Suppressor macrophage treated with lipopolysaccharide for 4 hours (primary cell): ENCODE measurements at regions not wholly inside any gene's neighbourhood (a gene's known extent, or its start where the extent isn't known, plus 50 kb on each side); places are given as distances from the start of the nearest gene placed in this dataset.
"Not testable (repeated sequence)": the region's sequence is repeated elsewhere in the genome, so short reads cannot be mapped to it uniquely, and the experiment has no call there.

Experiments
- DNase-seq: peaks from one replicate; pipeline ENCODE4 v3.0.0-alpha.2; 2020

- no peak for DNase-seq
Observed at GRCh38 chr4:138485498-138485897, 243.3 kb upstream of the SLC7A11 start.

- no peak for DNase-seq
Observed at GRCh38 chr4:138475116-138475515, 233.0 kb upstream of the SLC7A11 start.

- no peak for DNase-seq
Observed at GRCh38 chr4:138473339-138473738, 231.2 kb upstream of the SLC7A11 start.

DNA sequence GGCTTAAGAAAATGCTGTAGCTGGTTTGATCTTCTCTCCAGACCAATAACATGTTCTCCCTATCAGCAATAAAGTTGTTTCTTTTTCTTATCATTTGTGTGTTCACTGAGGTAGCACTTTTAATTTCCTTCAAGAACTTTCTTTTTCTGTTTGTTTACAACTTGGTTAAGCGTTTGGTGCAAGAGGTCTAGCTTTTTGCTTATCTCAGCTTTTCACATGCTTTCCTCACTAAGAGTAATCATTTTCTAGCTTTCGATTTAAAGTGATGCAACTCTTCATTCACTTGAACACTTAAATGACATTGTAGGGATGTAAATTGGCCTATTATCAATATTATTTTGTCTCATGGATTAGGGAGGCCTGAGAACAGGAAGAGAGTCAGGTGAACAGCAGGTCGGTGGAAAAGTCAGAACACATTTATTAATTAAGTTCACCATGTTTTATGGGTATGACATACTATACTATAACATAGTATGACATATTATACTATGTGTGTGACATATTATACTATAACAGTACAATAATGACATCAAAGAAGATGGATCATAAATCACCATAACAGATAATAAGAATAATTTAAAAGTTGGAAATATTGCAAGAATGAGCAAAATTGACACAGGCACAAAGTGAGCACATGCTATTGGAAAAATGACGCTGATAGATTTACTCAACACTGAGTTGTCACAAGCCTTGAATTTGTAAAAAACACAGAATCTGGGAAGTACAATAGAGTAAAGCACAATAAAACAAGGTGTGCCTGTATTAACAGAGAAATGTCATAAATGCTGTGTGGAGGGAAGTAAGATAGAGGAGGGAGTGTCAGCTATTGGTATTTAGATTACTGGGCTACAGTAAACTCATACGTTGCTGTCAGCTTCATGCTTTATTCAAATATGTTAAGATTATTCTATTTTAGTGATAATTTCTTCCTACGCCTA lies 218.6 kb upstream of the SLC7A11 start:
- peak; percentile 12 for DNase-seq

DNA sequence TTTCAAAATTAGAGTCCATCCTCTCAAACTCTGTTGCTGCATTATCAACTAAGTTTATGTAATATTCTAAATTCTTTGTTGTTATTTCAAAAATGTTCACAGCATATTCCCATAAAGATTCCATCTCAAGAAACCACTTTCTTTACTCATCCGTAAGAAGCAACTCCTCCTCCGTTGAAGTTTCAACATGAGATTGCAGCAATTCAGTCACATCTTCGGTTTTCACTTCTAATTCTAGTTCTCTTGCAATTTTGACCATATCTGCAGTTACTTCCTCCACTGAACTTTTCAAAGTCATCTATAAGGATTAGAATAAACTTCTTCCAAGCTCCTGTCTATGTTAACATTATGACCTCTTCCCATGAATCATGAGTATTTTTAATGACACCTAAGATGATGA lies 216.6 kb upstream of the SLC7A11 start:
- peak; percentile 62 for DNase-seq

GRCh38 chr4:138456349-138456748 lies 214.2 kb upstream of the SLC7A11 start:
- not testable (repeated sequence) for DNase-seq

DNA sequence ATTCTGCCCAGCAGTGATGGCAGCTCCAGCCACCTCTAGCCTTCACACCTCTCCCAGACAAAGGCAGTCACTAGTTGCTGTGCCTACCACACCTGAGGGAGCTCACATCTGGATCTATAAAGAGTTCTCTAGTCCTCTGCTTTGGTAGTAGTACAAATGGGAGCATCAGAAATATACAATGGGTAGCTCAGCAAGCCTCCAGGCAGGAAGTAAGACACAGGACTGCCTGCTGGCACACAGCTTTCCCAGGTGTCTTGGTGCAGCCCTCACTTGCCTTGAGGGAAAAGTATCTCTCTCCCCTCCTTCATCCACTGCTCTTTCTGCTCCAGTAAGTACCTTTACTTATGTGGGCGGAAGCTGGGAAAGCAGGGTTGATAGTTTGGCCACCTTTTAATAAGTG lies 212.9 kb upstream of the SLC7A11 start:
- no peak for DNase-seq

- peak; percentile 48 for DNase-seq
Observed at GRCh38 chr4:138452826-138453225, 210.7 kb upstream of the SLC7A11 start.

- no peak for DNase-seq
Observed at GRCh38 chr4:138451276-138451663, 209.1 kb upstream of the SLC7A11 start.

DNA sequence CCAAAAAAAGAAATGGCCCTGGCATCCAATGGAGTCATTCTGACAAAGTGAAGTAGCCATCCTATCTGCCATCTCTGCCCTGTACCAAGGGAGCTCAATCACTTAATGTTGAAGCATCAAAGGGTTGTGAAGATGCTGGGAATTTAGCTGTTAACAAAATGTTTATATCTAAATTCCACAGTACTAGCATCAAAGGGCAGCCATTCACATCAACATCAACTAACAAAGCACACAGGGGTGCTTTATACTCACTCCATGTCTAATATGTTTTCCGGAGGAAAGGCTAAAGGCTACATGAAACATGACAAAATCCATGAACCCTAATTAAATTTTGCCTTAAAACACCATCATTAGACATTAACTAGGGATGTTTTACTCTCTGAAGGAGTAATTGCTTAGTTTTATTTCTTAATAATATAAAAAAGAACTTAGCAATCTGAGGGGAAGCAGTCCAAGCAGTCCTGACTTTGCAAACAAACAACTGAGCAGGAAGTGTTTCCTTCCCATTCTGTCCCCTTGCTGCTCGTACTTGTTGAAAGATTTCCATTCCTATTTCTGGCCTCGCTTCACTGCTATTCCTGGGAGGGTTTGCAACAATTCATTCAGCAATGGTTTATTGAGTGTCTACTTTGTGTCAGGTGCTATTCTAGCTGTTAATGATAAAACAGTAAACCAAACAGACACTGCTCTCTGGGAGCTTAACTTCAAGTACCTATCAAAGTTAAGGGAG lies 208.6 kb upstream of the SLC7A11 start:
- DNase-seq: no peak

DNA sequence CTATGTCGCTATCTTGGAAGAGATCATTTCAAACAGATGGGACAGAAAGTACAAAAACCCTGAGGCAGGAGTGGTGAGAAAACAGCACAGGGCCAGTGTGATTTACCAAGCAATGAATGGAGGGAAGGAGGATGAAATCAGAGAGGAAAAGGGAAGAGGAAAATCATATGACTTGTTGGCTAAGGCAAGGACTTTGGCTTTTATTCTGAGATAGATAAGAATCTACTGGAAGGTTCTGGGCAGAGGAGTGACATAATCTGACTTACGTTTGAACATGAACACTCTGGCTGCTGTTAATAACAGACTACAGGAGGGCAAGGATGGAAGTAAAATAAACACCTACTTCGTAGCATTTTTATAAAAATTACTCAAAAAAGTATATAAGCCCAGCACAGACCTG lies 207.8 kb upstream of the SLC7A11 start:
- DNase-seq: no peak

DNA sequence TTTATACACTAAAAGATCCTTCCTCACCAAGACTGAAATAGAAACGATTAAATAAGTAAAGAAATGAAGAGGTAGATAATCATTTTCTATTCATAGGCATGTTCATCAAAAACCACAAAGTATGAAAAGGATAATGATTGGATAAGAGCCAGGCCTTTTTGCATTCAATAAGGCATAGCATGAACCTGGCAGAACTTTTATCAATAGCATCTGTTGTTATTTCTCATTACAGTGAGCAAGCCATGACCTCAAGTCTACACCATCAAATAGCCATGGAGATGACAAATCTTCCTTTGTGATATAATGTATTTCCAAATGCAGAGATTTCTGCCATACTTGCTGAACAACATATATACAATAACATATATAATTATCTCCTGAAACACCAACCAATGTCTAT lies 206.0 kb upstream of the SLC7A11 start:
- no peak for DNase-seq

DNA sequence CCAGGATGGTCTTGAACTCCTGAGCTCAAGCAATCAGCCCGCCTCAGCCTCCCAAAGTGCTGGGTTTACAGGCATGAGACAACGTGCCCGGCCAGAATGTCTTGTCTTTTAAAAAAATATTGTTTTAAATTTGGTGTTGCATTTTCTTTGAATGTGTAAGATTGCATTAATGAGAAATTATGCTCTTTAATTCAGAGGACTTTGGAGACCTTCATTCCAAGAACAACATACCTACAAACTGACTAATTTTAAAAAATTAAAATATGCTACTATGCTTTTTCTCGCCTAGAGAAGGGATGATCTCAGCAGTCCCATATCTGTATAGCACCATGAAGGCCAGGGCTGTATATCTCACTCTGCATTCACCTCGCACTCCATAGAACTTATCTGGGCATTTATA lies 204.3 kb upstream of the SLC7A11 start:
- DNase-seq: no peak

DNA sequence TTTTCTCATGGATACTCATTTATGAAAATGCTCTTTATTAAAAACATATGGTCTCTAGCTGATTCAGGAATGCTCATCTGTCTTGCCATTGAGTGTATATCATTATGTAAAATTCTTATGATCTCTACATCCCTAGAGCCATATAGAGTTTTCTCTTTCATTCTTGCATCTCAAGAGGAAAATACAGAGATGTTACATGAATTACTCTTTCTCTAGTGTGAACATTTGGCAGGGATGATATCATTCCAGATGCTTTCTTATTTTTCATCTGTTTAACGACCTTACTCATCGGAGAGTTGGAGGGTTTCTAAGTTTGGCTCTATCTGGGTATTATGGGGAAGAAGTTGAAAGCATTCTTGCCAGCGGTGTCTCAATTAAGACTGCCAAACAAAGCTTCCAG lies 202.9 kb upstream of the SLC7A11 start:
- DNase-seq: no peak

DNA sequence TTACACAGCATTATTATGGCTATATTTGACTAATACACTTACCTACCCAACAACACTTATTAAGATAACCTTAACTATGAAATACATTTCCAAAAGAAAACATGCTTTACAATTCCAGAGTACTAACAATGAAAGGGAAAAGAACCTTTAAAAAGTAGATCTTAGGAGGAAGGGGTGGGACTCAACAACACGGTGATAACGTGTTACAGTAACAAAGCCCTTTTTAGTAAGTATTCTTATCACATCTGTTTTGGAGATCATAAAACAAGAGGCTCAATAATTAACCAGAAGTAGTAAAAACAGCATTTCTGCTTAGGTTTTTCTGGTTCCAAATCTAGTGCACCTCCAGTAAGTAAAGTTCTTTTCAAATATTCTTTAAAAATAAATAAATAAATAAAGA lies 202.1 kb upstream of the SLC7A11 start:
- no peak for DNase-seq

- DNase-seq: no peak
Observed at GRCh38 chr4:138439143-138439581, 197.0 kb upstream of the SLC7A11 start.

DNA sequence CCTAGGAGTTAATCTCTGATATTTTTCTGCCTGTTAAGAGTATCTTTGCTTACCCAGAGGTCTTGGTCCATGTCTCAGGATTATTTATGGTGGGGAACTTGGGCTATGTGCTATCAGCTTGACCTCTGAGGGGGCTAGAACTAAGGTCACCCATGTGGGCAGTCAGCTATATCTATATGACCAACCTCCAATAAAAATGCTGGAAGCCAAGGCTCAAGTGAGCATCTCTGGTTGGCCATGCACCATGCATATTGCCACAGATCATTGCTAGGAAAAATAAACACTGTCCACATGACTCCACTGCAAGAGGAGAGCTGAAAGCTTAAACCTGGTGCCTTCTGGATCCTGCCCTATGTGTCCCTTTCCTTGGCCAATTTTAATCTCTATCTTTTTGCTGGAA lies 196.5 kb upstream of the SLC7A11 start:
- DNase-seq: no peak

DNA sequence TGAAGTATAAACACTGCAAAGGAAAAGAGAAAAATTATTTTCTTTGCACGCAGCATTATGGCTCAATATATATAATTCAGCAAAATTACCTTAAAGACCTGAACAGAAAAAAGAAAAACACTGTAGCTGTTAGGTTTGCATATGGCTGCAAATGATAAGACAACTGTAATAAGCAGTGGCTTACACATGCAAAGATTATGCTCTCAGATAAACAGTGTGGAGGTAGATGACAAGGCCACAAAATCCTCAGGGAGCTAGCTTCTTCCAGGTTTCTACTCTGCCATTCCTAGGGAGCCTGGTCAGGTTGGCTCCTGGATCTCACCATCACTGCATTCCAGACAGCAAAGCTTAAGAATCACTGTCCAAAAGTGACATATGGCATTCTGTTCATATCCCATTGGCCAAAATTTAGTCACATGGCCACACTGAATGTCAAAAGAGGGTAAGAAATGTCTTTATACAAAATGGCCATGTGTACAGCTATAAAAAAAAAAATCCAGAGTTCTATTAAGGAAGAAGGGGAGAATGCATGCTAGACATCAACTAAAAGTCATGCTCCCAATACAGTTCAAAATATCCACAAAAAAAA lies 195.2 kb upstream of the SLC7A11 start:
- no peak for DNase-seq

DNA sequence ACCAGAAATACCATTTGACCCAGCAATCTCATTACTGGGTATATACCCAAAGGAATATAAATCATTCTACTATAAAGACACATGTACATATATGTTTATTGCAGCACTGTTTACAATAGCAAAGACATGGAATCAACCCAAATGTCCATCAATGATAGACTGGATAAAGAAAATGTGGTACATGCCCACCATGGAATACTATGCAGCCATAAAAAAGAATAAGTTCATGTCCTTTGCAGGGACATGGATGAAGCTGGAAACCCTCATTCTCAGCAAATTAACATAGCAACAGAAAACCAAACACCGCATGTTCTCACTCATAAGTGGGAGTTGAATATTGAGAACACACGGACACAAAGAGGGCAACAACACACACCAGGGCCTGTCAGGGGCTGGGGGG lies 193.6 kb upstream of the SLC7A11 start:
- DNase-seq: not testable (repeated sequence)

- not testable (repeated sequence) for DNase-seq
Observed at GRCh38 chr4:138435046-138435445, 192.9 kb upstream of the SLC7A11 start.

GRCh38 chr4:138428611-138429010 lies 186.5 kb upstream of the SLC7A11 start:
- DNase-seq: no peak

- DNase-seq: no peak
Observed at GRCh38 chr4:138426786-138427185, 184.6 kb upstream of the SLC7A11 start.

DNA sequence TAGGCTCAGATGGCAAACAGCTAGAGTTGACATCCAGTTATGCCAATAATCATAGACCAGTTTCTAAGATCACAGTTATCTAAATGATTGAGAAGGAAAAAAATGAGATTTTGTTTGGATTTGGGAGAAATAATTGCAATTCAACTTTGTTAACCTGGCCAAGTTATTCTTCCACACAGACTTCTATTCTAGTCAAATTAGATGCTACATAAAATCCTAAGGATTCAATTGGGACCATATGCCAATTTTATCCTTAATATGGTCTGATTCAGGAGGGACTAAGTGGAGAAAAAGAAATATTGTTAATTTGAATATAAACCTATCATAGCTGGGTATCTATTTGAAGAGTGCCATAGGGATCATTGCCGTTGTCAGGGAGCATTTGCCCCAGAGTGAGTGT lies 178.3 kb upstream of the SLC7A11 start:
- DNase-seq: no peak

GRCh38 chr4:138414202-138414601 lies 172.1 kb upstream of the SLC7A11 start:
- DNase-seq: no peak
